Prostate gland (tissue), 2 donors: ENCODE measurements at regions not wholly inside any gene's neighbourhood (a gene's known extent, or its start where the extent isn't known, plus 50 kb on each side); places are given as distances from the start of the nearest gene placed in this dataset.

ENCODE experiments used
- POLR2A ChIP-seq: fragments of 450-650 bp; IDR thresholded peaks from one replicate; pipeline ENCODE4 v1.6.1; 2016; ENCODE audit warnings: antibody characterized with exemption, mild to moderate bottlenecking
- POLR2AphosphoS5 ChIP-seq: sonication (generic); formaldehyde crosslinking; IDR thresholded peaks from one replicate; pipeline ENCODE4 v1.6.1; 2017; ENCODE audit warnings: antibody characterized with exemption
- TF ChIP-seq, protein P1 (sequence below), 4 experiments: fragments of 200-600 bp in 2 of 4; fragments of 450-650 bp in 2 of 4; sonication (generic) in 2 of 4; IDR thresholded peaks; 1 replicate in 3 of 4; 2 replicates in 1 of 4; pipeline ENCODE4 v1.5.1; 2016 to 2019; ENCODE audit warnings: antibody characterized with exemption in 4 of 4, mild to moderate bottlenecking in 2 of 4, moderate library complexity in 2 of 4

DNA sequence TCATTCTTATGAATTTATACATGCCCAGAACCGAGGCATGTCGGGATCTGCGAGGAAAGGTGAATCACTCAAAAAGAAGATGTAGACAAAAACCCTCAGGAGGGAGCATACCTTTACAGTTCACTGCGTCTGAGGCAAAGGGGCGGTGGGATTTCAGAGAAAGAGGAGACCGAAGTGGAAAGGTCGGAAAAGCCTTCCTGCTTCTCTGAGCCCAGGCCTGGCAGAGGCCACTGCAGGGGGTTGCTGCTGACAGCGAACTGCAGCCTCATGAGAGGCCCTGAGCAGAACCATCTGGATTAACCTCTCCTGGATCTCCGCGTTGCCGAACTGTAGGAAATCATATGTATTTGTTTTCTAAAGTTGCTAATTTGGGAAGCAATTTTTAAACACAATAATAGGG, 713.1 kb upstream of the SOX11 start:
- TF ChIP-seq, protein P1, sequence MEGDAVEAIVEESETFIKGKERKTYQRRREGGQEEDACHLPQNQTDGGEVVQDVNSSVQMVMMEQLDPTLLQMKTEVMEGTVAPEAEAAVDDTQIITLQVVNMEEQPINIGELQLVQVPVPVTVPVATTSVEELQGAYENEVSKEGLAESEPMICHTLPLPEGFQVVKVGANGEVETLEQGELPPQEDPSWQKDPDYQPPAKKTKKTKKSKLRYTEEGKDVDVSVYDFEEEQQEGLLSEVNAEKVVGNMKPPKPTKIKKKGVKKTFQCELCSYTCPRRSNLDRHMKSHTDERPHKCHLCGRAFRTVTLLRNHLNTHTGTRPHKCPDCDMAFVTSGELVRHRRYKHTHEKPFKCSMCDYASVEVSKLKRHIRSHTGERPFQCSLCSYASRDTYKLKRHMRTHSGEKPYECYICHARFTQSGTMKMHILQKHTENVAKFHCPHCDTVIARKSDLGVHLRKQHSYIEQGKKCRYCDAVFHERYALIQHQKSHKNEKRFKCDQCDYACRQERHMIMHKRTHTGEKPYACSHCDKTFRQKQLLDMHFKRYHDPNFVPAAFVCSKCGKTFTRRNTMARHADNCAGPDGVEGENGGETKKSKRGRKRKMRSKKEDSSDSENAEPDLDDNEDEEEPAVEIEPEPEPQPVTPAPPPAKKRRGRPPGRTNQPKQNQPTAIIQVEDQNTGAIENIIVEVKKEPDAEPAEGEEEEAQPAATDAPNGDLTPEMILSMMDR (IDR thresholded peaks at IDR 0.05): no peak
- TF ChIP-seq POLR2A (no peak), POLR2AphosphoS5 (no peak)
